GM19372 (cell line): ENCODE measurements at regions not wholly inside any gene's neighbourhood (a gene's known extent, or its start where the extent isn't known, plus 50 kb on each side); places are given as distances from the start of the nearest gene placed in this dataset.
"Not testable (repeated sequence)": the region's sequence is repeated elsewhere in the genome, so short reads cannot be mapped to it uniquely, and the experiment has no call there.

Experiments used
- ATAC-seq: cut with Tn5 transposase; IDR thresholded peaks from one replicate; pipeline ENCODE4 v1.9.1; 2021; ENCODE audit warnings: mild to moderate bottlenecking, low read depth, moderate library complexity; ENCODE audit not compliant: unreplicated experiment

- ATAC-seq = no peak
Measured at GRCh38 chr10:120105492-120105891, 213.0 kb downstream of the SEC23IP start.

GRCh38 chr10:120108916-120109315 lies 216.4 kb downstream of the SEC23IP start:
- no peak for ATAC-seq

GRCh38 chr10:120109725-120110124 lies 217.2 kb downstream of the SEC23IP start:
- ATAC-seq = not testable (repeated sequence)

- no peak for ATAC-seq
Measured at GRCh38 chr10:120110196-120110595, 217.7 kb downstream of the SEC23IP start.

- ATAC-seq = no peak
Measured at GRCh38 chr10:120111628-120112027, 219.1 kb downstream of the SEC23IP start.

GRCh38 chr10:120112809-120113208 lies 220.3 kb downstream of the SEC23IP start:
- no peak for ATAC-seq

- no peak for ATAC-seq
Measured at GRCh38 chr10:120115959-120116358, 223.4 kb downstream of the SEC23IP start.

GRCh38 chr10:120121768-120122167 lies 229.2 kb downstream of the SEC23IP start:
- no peak for ATAC-seq

- ATAC-seq = no peak
Measured at GRCh38 chr10:120131183-120131582, 238.7 kb downstream of the SEC23IP start.

- ATAC-seq = no peak
Measured at GRCh38 chr10:120132811-120133210, 240.3 kb downstream of the SEC23IP start.

GRCh38 chr10:120138689-120139088 lies 246.2 kb downstream of the SEC23IP start:
- ATAC-seq = no peak

GRCh38 chr10:120145107-120145506 lies 252.6 kb downstream of the SEC23IP start:
- no peak for ATAC-seq

GRCh38 chr10:120156614-120157274 lies 264.2 kb downstream of the SEC23IP start:
- ATAC-seq = no peak

- ATAC-seq = no peak
Measured at GRCh38 chr10:120161111-120161510, 268.6 kb downstream of the SEC23IP start.

- no peak for ATAC-seq
Measured at GRCh38 chr10:120162471-120162870, 269.9 kb downstream of the SEC23IP start.

- ATAC-seq = no peak
Measured at GRCh38 chr10:120172356-120172755, 279.8 kb downstream of the SEC23IP start.

- no peak for ATAC-seq
Measured at GRCh38 chr10:120174491-120174890, 282.0 kb downstream of the SEC23IP start.

- ATAC-seq = no peak
Measured at GRCh38 chr10:120177330-120177729, 279.7 kb upstream of the PLPP4 start.

- ATAC-seq = no peak
Measured at GRCh38 chr10:120180160-120180559, 276.9 kb upstream of the PLPP4 start.

- no peak for ATAC-seq
Measured at GRCh38 chr10:120181154-120181553, 275.9 kb upstream of the PLPP4 start.

GRCh38 chr10:120182431-120182830 lies 274.6 kb upstream of the PLPP4 start:
- no peak for ATAC-seq

GRCh38 chr10:120183546-120183945 lies 273.5 kb upstream of the PLPP4 start:
- no peak for ATAC-seq
